ENCODE measurements at regions not wholly inside any gene's neighbourhood (a gene's known extent, or its start where the extent isn't known, plus 50 kb on each side); places are given as distances from the start of the nearest gene placed in this dataset.
"Not testable (repeated sequence)": the region's sequence is repeated elsewhere in the genome, so short reads cannot be mapped to it uniquely, and the experiment has no call there.

DNA sequence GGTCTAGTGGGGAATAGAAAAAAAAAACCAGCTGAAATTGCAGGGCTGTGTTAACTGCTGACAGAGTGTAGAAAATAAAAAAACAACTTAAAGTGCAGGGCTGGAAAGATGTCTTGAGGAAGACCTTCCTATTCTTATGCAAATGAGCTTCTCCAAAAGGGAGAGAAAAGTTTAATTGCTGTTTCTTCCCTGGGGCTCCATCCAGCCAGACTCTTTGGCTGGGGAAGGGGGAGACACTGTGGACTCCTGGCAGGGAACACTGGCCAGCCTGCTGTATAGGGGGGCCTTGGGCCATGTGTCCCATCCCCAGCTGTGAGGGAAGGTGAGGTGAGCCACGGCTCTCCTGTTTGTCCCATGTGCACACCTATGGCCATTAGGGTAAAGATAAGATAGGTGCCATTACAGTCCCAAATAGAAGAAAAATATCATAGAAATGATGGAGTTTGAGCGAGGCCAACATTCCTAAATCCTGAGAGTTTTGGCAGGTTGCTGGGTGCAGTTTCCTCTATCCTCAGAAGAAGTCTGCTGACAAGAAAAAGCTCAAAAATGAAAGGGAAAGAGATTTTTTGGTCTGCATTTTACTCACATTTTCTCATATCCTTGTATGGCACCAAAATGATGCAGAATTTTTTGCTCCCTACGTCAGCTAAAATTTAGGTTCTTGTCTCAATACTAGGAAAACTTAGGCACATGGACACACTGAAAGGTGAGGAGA lies 901.7 kb downstream of the PLOD2 start:
- no peak overlapping the region for H3K27ac ChIP-seq
- DNase-seq (ENCODE audit: low read depth, low spot score), result no peak

DNA sequence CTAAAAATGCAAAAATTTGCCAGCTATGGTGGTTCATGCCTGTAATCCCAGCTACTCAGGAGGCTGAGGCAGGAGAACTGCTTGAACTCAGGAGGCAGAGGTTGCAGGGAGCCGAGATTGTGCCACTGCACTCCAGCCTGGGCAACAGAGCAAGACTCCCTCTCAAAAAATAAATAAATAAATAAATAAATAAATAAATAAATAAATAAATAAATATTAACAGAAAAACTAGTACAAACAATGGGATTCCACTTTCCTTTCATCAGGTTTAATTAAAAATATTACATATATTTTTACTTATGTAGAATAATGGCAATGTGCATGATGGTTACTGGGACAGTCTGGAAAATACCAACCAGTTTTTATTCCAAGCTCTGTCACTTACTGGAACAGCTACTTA lies 897.5 kb downstream of the PLOD2 start:
- not testable (repeated sequence) for H3K27ac ChIP-seq; DNase-seq (ENCODE audit: low read depth, low spot score)

DNA sequence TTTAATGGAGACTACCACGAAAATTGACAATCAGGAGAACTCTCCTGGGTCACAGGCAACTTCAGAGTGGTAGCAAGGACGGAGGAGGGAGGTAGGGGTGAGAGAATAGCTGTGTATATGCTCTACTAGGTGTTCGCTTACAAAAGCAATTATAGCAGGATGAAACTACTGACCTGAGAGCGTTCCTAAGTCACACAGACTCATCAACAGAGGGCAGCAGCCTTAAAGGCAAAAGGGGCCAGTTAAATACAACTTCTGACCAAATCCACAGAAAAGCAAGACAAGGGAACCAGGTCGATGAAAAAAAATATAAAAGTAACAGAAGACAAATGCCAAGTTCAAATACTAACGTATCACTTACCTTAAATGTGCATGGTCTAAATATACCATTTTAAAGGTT lies 894.6 kb downstream of the PLOD2 start:
- no peak for DNase-seq (ENCODE audit: low read depth, low spot score)
- no peak overlapping the region for H3K27ac ChIP-seq

DNA sequence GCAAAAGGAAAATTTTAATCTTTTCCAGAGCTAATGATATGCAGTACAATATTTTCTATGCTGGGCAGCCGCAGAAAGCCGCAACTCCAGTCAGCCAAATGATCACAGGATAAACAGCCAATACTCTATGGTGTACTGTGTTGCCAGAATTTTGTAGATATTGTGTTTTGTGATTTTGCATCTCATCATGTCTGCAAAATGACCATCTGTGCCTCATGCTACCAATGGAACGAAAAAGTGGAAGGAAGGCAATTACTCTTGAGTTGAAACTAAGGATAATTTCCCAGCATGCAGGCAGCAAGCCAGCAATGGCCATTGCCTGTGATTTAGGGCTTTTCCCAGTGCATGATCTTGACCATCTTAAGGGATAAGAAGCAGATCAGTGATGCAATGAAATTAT lies 891.9 kb downstream of the PLOD2 start:
- no peak for DNase-seq (ENCODE audit: low read depth, low spot score)
- no peak overlapping the region for H3K27ac ChIP-seq

DNA sequence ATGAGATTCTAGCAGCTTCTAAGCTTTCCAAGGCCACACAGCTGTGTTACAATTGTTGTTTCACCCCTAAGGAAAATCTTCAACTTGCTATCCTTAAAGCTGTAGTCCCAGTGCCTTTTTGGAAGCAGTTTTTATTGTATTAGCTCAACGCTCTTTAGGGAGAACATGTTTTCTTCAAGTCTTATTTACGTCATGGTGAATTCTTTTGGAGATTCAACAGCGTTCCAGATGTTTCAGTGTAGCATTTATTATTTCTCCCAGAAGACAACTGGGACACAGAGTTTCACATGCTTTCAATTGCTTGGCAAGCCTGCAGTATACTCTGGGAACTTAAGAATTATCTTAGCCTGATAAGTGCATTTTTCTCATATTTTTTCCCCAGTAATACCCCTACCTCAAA lies 888.3 kb downstream of the PLOD2 start:
- H3K27ac ChIP-seq, result no peak overlapping the region
- DNase-seq (ENCODE audit: low read depth, low spot score), result no peak

DNA sequence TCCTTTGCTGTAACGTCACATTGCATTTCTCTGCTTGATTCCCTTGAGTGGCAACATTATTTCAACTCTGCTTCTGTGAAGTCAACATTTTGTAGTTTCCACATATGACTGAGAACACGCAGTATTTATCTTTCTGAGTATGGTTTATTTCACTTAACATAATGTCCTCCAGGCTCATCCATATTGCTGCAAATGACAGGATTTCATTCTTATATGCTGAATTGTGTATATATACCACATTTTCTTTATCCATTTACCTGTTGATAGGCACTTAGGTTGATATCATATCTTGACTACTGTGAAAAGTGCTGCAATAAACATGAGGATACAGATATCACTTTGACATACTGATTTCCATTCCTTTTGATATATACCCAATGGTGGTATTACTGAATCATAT lies 878.5 kb downstream of the PLOD2 start:
- DNase-seq (ENCODE audit: low read depth, low spot score), result no peak
- H3K27ac ChIP-seq, result no peak overlapping the region

DNA sequence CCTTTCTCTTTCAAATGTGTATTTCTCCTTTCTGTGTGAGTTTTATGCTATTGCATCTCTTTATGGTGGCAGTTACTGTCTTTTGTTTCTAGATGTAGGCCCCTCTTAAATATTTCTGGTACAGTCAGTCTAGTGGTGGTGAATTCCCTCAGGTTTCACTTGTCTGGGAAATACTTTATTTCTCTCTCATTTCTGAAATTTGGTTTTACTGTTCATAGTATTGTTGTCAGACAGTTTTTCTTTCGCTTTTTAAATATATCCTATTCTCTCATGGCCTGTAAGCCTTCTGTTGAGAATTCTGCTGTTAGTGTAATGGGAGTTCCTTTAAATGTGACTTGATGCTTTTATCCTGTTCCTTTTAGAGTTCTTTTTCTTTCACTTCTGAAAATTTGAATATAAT lies 874.0 kb downstream of the PLOD2 start:
- H3K27ac ChIP-seq, result no peak overlapping the region
- no peak for DNase-seq (ENCODE audit: low read depth, low spot score)

DNA sequence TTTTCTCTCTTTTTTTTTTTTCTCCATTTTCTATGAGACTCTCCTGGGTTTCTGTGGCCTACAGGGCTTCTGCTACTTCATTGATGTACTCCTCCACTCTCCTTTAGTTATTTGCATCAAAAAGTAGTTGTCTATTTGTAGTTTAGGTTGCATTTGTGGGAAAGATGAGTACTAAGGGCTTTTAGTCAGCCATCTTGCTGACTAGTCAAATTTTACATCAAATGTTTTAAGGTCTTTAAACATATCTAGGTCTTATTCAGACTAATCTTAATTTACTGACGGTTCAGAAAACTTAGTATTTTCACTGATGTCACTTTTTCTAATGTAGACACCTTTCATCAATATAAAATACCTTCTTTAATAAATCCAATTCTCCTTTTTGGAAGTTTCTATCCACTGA lies 871.0 kb downstream of the PLOD2 start:
- DNase-seq (ENCODE audit: low read depth, low spot score), result no peak
- no peak overlapping the region for H3K27ac ChIP-seq

DNA sequence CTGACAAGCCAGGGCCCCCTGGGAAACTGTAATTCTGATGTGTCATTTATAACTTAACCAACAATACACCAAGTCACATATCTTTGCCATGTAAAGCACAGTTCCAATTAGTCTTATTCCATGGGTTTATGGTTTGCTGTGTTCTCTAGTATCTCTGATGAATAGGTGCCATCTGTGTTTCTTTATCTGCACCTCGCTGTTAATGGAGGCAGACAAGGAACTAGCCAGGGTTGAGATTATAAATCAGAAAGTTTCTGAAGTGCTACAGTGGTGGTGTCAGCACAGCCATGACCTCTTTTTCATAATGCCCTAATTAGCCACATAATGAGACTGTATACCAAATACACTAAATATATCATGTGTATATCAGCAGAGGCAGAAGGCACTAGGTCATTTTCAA lies 866.4 kb downstream of the PLOD2 start:
- DNase-seq (ENCODE audit: low read depth, low spot score), result no peak
- no peak overlapping the region for H3K27ac ChIP-seq

DNA sequence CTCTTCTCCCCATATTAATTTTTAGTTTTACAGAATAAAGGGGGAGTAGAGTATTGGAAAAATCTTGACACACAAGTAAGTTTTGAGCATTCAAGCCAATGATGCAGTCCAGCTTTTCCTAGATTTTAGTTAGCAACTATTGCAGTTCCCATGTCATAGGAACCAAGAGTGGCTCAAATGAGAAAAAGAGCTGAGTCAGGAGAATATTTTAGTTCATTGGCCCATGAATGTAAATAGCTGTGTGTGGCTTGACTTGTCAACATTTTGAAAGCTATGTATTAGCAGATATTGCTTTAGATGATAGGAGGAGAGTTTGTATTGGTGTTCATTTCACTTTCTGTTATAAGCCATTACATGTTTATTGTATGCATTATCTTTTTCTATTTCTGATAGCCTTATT lies 853.7 kb downstream of the PLOD2 start:
- no peak for DNase-seq (ENCODE audit: low read depth, low spot score)
- no peak overlapping the region for H3K27ac ChIP-seq

DNA sequence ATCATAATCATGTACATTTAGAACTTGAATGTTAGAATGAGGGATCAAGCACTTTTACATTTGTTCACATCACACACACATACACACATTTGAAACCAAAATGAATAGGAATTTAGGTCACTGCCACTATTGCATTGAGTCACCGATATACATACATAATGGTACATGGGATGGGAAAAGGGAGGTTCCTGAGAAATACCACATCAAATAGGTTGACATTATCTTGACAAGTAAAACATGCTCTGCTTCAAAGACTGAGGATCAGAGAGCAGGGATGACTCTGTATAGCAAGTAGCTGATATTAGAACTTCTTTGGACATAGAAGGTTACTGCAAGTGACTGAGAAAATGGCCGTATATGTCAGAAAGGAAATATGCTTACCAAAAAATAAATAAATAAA lies 847.2 kb downstream of the PLOD2 start:
- no peak overlapping the region for H3K27ac ChIP-seq
- DNase-seq (ENCODE audit: low read depth, low spot score), result no peak

DNA sequence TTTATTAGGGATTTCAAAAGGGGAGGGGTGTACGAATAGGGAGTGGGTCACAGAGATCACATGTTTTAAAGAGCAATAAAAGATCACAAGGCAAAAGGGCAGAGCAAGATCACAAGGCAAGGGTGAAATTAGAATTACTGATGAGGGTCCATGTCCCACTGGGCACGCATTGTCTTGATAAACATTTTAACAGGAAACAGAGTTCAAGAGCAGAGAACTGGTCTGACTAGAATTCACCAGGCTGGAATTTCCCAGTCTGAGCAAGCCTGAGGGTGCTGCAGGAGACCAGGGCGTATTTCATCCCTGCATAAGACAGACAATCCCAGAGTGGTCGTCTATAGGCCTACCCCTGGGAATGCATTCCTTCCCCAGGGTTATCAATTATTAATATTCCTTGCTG lies 844.7 kb downstream of the PLOD2 start:
- DNase-seq (ENCODE audit: low read depth, low spot score), result not testable (repeated sequence)

DNA sequence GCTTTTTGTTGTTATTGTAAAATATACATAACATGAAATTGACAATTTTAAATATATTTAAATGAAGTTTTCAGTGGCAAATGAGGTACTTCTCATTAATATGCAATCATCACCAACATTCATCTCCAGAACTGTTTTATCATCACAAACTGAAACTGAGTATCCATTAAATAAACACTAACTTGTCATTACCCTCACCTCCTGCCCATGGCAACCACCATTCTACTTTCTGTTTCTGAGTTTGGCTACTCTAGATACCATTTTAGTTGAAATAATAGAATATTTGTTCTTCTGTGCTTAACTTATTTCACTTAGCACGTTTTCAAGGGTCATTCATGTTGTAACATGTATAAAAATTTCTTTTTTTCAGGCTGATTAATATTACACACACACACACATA lies 834.3 kb downstream of the PLOD2 start:
- no peak overlapping the region for H3K27ac ChIP-seq
- no peak for DNase-seq (ENCODE audit: low read depth, low spot score)

More for the DNA sequence above, 844.7 kb downstream of the PLOD2 start:
- H3K27ac ChIP-seq, result not testable (repeated sequence)

DNA sequence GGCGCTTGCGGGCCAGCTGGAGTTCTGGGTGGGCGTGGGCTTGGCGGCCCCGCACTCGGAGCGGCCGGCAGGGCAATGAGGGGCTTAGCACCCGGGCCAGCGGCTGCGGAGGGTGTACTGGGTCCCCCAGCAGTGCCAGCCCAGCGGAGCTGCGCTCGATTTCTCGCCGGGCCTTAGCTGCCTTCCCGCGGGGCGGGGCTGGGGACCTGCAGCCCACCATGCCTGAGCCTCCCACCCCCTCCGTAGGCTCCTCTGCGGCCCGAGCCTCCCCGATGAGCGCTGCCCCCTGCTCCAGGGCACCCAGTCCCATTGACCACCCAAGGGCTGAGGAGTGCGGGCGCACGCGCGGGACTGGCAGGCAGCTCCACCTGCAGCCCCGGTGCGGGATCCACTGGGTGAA lies 827.6 kb downstream of the PLOD2 start:
- DNase-seq (ENCODE audit: low read depth, low spot score), result not testable (repeated sequence)

DNA sequence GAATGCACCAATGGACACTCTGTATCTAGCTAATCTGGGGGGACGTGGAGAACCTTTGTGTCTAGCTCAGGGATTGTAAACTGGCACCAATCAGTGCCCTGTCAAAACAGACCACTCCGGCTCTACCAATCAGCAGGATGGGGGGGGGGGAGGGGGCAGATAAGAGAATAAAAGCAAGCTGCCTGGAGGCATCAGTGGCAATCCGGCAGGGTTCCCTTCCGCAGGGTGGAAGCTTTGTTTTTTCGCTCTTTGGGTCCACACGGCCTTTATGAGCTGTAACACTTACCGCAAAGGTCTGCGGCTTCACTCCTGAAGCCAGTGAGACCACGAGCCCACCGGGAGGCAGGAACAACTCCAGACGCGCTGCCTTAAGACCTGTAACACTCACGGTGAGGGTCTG lies 827.1 kb downstream of the PLOD2 start:
- no peak for DNase-seq (ENCODE audit: low read depth, low spot score)

More for the DNA sequence above, 827.6 kb downstream of the PLOD2 start:
- H3K27ac ChIP-seq, result not testable (repeated sequence)

DNA sequence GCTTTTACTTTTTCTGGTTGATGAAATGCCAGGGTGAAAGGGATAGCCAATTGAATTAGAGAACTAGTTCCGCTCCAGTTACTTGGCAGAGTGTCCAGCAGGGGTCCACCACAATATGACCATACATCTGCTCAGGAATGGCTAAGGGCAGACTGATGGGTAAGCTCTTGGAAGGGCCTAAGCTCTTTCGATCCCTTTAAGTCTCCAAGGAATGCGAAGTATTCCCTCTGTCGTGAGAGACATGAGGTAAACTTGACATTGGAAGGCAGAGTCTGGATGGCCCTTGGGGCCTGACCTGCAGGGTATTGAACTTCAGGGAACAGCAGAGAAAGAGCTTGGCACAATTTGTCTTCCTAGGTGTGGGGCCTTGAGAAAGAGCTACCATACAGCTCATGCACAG lies 805.8 kb downstream of the PLOD2 start:
- H3K27ac ChIP-seq, result no peak overlapping the region
- DNase-seq (ENCODE audit: low read depth, low spot score), result no peak

More for the DNA sequence above, 827.1 kb downstream of the PLOD2 start:
- no peak overlapping the region for H3K27ac ChIP-seq

DNA sequence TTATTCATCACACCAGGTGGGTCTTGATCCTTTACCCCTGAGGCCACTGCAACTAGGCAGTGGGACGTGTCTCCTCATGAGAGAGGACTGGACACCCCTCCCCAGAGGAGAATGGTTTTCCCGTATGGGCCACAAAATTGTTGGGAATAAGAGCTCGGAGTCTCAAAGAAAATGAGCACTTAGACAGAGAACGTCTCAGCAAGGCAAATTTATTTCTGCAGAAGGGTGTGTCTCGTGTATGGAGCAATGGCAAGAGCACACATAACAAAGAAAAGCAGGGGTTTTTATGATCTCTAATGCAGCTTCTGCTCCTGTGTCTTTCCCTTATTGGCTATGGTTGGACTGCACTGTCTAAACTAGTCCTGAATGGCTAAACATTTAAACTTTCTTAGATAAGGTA lies 803.5 kb downstream of the PLOD2 start:
- H3K27ac ChIP-seq, result no peak overlapping the region
- DNase-seq (ENCODE audit: low read depth, low spot score), result no peak

DNA sequence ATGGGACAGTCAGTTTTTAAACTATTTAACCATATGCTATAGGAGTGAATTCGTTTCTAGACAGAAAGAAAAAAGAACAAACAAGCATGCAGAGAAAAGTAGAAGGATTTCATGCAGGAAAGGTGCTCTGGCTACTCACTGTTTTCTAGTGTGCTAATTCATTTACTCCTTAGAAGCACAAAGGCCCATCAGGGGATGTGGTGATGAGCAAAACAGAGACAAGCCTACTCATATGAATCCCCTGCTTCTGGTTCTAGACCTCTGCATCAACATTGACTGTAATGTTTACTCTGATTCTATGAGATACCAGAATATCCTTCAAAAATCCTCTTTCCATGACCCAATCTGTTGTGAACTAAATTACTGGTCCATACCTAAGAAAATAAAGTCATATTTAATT lies 801.9 kb downstream of the PLOD2 start:
- DNase-seq (ENCODE audit: low read depth, low spot score), result no peak
- no peak overlapping the region for H3K27ac ChIP-seq

DNA sequence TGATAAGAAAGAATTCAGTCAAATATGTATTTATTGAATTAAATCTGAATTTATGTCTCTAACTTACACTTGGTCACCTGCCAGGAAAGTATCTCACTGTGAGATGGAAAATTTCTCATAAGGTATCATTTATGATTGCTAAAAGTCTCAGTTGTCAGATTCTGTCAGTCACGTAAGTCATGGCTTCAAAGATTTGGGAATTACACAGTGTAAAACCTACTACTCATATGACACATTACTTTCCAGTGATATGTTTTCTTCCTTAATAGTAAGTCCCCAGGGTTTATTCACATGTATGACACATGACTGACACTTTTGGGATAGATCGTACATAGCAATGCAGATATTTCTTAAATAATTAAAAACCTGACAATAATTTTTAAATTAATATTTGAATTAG lies 792.2 kb downstream of the PLOD2 start:
- no peak overlapping the region for H3K27ac ChIP-seq
- no peak for DNase-seq (ENCODE audit: low read depth, low spot score)

DNA sequence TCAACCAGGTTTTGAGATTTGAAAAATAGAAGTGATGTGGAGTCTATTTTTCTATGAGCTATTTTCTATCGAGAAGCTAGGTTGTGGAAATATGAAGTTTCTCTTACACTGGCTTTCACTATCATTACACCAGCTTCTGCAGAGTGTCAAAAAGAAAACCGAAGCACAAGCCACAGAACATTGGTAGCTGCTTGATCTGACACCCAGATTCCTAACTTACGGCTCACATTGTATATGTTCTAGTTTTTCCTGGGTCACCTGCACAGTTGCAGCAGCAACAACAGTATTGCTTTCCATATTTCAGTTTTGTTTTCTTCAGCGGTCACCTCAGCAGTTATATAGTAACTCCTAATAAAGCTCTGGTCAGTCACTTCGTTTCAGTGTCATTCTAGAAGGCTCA lies 790.1 kb downstream of the PLOD2 start:
- DNase-seq (ENCODE audit: low read depth, low spot score), result no peak

DNA sequence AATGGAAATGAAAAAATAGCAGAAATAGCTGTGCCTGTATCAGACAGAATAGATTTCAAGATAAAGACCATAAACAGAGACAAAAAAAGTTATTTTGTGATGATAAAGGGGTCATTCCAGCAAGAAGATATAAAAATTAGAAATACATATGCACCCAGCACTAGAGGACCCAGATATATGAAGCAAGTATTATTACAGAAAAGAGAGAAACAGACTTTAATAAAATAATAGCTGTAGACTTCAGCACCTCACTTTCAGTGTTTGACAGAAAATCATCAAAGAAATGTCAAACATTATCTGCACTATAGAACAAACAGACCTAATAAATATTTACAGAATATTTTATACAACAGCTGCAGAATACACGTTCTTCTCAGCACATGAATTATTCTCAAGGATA lies 783.7 kb downstream of the PLOD2 start:
- DNase-seq (ENCODE audit: low read depth, low spot score), result no peak
- H3K27ac ChIP-seq, result no peak overlapping the region

More for the DNA sequence above, 790.1 kb downstream of the PLOD2 start:
- no peak overlapping the region for H3K27ac ChIP-seq

DNA sequence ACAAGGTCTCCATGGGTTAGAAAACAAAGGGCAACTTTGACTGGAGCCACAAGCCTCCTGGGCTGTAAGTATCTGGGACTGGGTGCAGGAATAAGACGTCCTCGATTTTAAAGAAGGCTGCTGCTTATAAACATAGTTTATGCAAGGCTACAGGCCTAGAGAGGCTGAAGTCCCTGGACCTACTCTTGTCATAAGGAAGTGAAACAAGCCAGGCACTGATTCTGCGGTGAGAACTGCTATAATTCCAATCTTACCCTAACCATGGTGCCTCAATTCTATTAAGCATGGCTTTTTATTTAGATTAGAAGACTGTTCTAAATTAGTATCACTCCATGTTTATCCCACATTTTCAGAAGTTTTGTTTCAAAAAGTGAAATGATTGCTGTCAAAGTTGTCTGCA lies 777.6 kb downstream of the PLOD2 start:
- H3K27ac ChIP-seq, result no peak overlapping the region
- DNase-seq (ENCODE audit: low read depth, low spot score), result no peak

DNA sequence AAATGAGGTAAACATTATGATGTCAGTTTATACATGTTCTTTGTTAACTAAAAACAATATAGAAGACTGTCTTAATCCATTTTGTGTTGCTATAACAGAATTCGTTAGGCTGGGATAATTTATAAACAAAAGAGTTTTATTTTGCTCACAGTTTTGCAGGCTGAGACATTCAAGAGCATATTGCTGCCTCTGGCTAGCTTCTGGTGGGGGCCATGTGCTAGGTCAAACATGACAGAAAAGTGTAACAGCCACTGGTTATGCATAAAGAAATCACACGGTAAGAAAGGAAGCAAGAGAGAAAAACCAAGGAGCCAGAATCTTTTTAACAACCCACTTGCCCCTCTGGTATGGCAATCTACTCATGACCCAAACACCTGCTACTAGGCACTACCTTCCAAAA lies 776.7 kb downstream of the PLOD2 start:
- H3K27ac ChIP-seq, result no peak overlapping the region
- DNase-seq (ENCODE audit: low read depth, low spot score), result no peak

Data from epithelial cell of prostate (primary cell).